ENCODE measurements at regions not wholly inside any gene's neighbourhood (a gene's known extent, or its start where the extent isn't known, plus 50 kb on each side); places are given as distances from the start of the nearest gene placed in this dataset.
"Not testable (repeated sequence)": the region's sequence is repeated elsewhere in the genome, so short reads cannot be mapped to it uniquely, and the experiment has no call there.

- H3K4me3 ChIP-seq (ENCODE audit: low read depth, low read length), result no peak overlapping the region
- no peak for TF ChIP-seq CTCF (IDR thresholded peaks at IDR 0.05; ENCODE audit: low read depth, low read length)
Measured at GRCh38 chrX:3521396-3521795, 174.9 kb upstream of the MXRA5 start.

- no peak for TF ChIP-seq CTCF (IDR thresholded peaks at IDR 0.05; ENCODE audit: low read depth, low read length)
- H3K4me3 ChIP-seq (ENCODE audit: low read depth, low read length), result no peak overlapping the region
Measured at GRCh38 chrX:3520982-3521381, 174.5 kb upstream of the MXRA5 start.

- H3K4me3 ChIP-seq (ENCODE audit: low read depth, low read length), result no peak overlapping the region
- TF ChIP-seq CTCF (IDR thresholded peaks at IDR 0.05; ENCODE audit: low read depth, low read length), result no peak
Measured at GRCh38 chrX:3520458-3520857, 174.0 kb upstream of the MXRA5 start.

GRCh38 chrX:3519384-3519783, 172.9 kb upstream of the MXRA5 start:
- not testable (repeated sequence) for H3K4me3 ChIP-seq (ENCODE audit: low read depth, low read length)

GRCh38 chrX:3518870-3519269, 172.4 kb upstream of the MXRA5 start:
- no peak overlapping the region for H3K4me3 ChIP-seq (ENCODE audit: low read depth, low read length)
- TF ChIP-seq CTCF (IDR thresholded peaks at IDR 0.05; ENCODE audit: low read depth, low read length), result no peak

- no peak for TF ChIP-seq CTCF (IDR thresholded peaks at IDR 0.05; ENCODE audit: low read depth, low read length)
- H3K4me3 ChIP-seq (ENCODE audit: low read depth, low read length), result no peak overlapping the region
Measured at GRCh38 chrX:3516051-3516541, 169.6 kb upstream of the MXRA5 start.

GRCh38 chrX:3514996-3515395, 168.5 kb upstream of the MXRA5 start:
- no peak overlapping the region for H3K4me3 ChIP-seq (ENCODE audit: low read depth, low read length)
- no peak for TF ChIP-seq CTCF (IDR thresholded peaks at IDR 0.05; ENCODE audit: low read depth, low read length)

- not testable (repeated sequence) for H3K4me3 ChIP-seq (ENCODE audit: low read depth, low read length)
Measured at GRCh38 chrX:3512150-3512549, 165.7 kb upstream of the MXRA5 start.
